GM23338 (cell line): ENCODE measurements at regions not wholly inside any gene's neighbourhood (a gene's known extent, or its start where the extent isn't known, plus 50 kb on each side); places are given as distances from the start of the nearest gene placed in this dataset.

ENCODE experiments used
- ATAC-seq: fragments of 200-7000 bp; cut with Tn5 transposase; 3 replicates; pipeline ENCODE4 v1.9.1; 2020
- DNase-seq: peaks from one replicate; pipeline ENCODE4 v3.0.0-alpha.2; 2015; ENCODE audit warnings: low spot score
- H2AFZ ChIP-seq: fragments of 200-600 bp; sonication (generic); 2 replicates; pipeline ENCODE4 v1.8.0; 2016; ENCODE audit warnings: antibody characterized with exemption, mild to moderate bottlenecking, moderate library complexity
- H3F3A ChIP-seq: fragments of 200-600 bp; sonication (generic); replicated peaks from 2 replicates; pipeline ENCODE4 v1.8.0; 2017; ENCODE audit warnings: antibody characterized with exemption, mixed run types, low read depth
- H3K27ac ChIP-seq: fragments of 200-600 bp; sonication (generic); 2 replicates; pipeline ENCODE4 v1.6.1; 2016; ENCODE audit warnings: low read depth
- H3K27me3 ChIP-seq: fragments of 200-600 bp; sonication (generic); 2 replicates; pipeline ENCODE4 v1.8.0; 2016; ENCODE audit warnings: mild to moderate bottlenecking, mixed run types, moderate library complexity; ENCODE audit not compliant: insufficient read depth
- H3K36me3 ChIP-seq: fragments of 200-600 bp; sonication (generic); 2 replicates; pipeline ENCODE4 v1.8.0; 2016; ENCODE audit warnings: mild to moderate bottlenecking; ENCODE audit not compliant: insufficient read depth
- H3K4me1 ChIP-seq: fragments of 200-600 bp; sonication (generic); 2 replicates; pipeline ENCODE4 v1.8.0; 2016; ENCODE audit warnings: mild to moderate bottlenecking, moderate library complexity; ENCODE audit not compliant: insufficient read depth
- H3K4me2 ChIP-seq: fragments of 200-600 bp; sonication (generic); 2 replicates; pipeline ENCODE4 v1.7.1; 2017; ENCODE audit warnings: mixed run types
- H3K4me3 ChIP-seq: fragments of 200-600 bp; sonication (generic); 2 replicates; pipeline ENCODE4 v1.6.1; 2016; ENCODE audit warnings: mixed run types
- H3K79me2 ChIP-seq: fragments of 200-600 bp; sonication (generic); replicated peaks from 2 replicates; pipeline ENCODE4 v1.8.0; 2017; ENCODE audit warnings: mild to moderate bottlenecking; ENCODE audit not compliant: insufficient read depth
- H3K9me2 ChIP-seq: fragments of 200-600 bp; sonication (generic); 2 replicates; pipeline ENCODE4 v1.8.0; 2017; ENCODE audit not compliant: insufficient read depth
- H4K20me1 ChIP-seq: fragments of 200-600 bp; sonication (generic); replicated peaks from 2 replicates; pipeline ENCODE4 v1.8.0; 2017; ENCODE audit warnings: mild to moderate bottlenecking; ENCODE audit not compliant: insufficient read depth
- H3K27ac Mint-ChIP-seq: 2 replicates; pipeline ENCODE4 v1.8.0; 2020; ENCODE audit warnings: inconsistent platforms, mild to moderate bottlenecking, moderate library complexity, mixed read lengths
- H3K27me3 Mint-ChIP-seq: 3 replicates; pipeline ENCODE4 v1.8.0; 2022; ENCODE audit warnings: low read depth, mild to moderate bottlenecking, moderate library complexity, mixed read lengths, inconsistent platforms; ENCODE audit not compliant: insufficient read depth, poor library complexity
- H3K36me3 Mint-ChIP-seq: 3 replicates; pipeline ENCODE4 v1.8.0; 2021; ENCODE audit warnings: low read depth, mild to moderate bottlenecking, inconsistent platforms, moderate library complexity, mixed read lengths
- H3K4me1 Mint-ChIP-seq: 3 replicates; pipeline ENCODE4 v1.8.0; 2020; ENCODE audit warnings: mild to moderate bottlenecking, inconsistent platforms, mixed read lengths
- H3K4me3 Mint-ChIP-seq: 3 replicates; pipeline ENCODE4 v1.8.0; 2021; ENCODE audit warnings: moderate library complexity, mild to moderate bottlenecking, inconsistent platforms, mixed read lengths
- H3K9me3 Mint-ChIP-seq: 3 replicates; pipeline ENCODE4 v1.8.0; 2020; ENCODE audit warnings: moderate library complexity, mild to moderate bottlenecking, inconsistent platforms, mixed read lengths
- JUNB ChIP-seq: IDR thresholded peaks from one replicate; pipeline ENCODE4 v1.6.1; 2016; ENCODE audit warnings: antibody characterized with exemption; ENCODE audit not compliant: unreplicated experiment
- STAT1 ChIP-seq: IDR thresholded peaks from one replicate; pipeline ENCODE4 v1.6.1; 2016; ENCODE audit warnings: antibody characterized with exemption; ENCODE audit not compliant: unreplicated experiment
- TF ChIP-seq, protein P1 (sequence below): fragments of 250-450 bp; sonication (Bioruptor Pico); IDR thresholded peaks from 2 replicates; pipeline ENCODE4 v1.5.0; 2020; ENCODE audit warnings: mild to moderate bottlenecking, moderate library complexity
- TF ChIP-seq, protein P2 (sequence below), 2 experiments: fragments of 200-600 bp in 1 of 2; sonication (generic) in 1 of 2; conservative IDR thresholded peaks; 2 replicates each; pipeline versions ENCODE4 v1.5.1 to v1.6.1; 2016 to 2017; ENCODE audit warnings: antibody characterized with exemption in 2 of 2, low read depth in 2 of 2, mild to moderate bottlenecking in 2 of 2, moderate library complexity in 1 of 2
- TF ChIP-seq, protein P3 (sequence below): IDR thresholded peaks from one replicate; pipeline ENCODE4 v1.6.1; 2018; ENCODE audit warnings: antibody characterized with exemption; ENCODE audit not compliant: unreplicated experiment

DNA sequence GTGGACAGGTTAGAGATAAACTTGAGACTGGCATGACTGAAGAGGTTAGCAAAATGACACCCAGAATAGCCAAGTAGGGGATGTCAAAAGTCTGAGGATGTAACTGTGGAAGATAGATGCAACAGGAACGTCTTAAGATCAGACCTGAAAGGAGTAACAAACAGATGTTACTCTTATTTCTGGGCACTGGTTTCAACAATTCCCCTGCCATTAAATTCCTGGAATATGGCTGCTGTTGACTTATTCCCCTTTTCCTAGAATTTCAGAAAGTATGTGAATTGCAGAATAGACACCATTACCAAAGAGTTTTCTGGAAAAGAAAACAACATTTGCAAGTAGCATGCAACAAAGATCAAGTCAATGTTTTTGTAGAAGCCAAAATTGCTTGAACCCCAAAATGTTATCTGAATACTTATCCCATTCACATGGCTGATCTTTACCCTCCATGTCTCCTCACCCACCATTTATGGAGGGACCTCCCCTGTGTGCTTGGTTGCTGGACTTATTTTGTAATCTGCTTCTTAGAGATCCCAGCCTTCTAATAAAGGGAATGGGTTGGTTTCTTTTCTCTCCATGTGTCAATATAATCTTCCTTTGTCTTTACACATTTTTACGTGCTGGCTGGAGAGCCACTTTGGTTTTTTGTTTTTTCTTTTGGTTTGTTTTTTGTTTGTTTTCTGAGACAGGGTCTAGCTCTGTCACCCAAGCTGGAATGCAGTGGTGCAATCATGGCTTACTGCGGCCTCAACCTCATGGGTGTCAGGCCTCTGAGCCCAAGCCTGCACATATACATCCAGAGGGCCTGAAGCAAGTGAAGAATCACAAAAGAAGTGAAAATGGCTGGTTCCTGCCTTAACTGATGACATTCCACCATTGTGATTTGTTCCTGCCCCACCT, 57.0 kb downstream of the BBS10 start (continued):
- TF ChIP-seq, protein P1, sequence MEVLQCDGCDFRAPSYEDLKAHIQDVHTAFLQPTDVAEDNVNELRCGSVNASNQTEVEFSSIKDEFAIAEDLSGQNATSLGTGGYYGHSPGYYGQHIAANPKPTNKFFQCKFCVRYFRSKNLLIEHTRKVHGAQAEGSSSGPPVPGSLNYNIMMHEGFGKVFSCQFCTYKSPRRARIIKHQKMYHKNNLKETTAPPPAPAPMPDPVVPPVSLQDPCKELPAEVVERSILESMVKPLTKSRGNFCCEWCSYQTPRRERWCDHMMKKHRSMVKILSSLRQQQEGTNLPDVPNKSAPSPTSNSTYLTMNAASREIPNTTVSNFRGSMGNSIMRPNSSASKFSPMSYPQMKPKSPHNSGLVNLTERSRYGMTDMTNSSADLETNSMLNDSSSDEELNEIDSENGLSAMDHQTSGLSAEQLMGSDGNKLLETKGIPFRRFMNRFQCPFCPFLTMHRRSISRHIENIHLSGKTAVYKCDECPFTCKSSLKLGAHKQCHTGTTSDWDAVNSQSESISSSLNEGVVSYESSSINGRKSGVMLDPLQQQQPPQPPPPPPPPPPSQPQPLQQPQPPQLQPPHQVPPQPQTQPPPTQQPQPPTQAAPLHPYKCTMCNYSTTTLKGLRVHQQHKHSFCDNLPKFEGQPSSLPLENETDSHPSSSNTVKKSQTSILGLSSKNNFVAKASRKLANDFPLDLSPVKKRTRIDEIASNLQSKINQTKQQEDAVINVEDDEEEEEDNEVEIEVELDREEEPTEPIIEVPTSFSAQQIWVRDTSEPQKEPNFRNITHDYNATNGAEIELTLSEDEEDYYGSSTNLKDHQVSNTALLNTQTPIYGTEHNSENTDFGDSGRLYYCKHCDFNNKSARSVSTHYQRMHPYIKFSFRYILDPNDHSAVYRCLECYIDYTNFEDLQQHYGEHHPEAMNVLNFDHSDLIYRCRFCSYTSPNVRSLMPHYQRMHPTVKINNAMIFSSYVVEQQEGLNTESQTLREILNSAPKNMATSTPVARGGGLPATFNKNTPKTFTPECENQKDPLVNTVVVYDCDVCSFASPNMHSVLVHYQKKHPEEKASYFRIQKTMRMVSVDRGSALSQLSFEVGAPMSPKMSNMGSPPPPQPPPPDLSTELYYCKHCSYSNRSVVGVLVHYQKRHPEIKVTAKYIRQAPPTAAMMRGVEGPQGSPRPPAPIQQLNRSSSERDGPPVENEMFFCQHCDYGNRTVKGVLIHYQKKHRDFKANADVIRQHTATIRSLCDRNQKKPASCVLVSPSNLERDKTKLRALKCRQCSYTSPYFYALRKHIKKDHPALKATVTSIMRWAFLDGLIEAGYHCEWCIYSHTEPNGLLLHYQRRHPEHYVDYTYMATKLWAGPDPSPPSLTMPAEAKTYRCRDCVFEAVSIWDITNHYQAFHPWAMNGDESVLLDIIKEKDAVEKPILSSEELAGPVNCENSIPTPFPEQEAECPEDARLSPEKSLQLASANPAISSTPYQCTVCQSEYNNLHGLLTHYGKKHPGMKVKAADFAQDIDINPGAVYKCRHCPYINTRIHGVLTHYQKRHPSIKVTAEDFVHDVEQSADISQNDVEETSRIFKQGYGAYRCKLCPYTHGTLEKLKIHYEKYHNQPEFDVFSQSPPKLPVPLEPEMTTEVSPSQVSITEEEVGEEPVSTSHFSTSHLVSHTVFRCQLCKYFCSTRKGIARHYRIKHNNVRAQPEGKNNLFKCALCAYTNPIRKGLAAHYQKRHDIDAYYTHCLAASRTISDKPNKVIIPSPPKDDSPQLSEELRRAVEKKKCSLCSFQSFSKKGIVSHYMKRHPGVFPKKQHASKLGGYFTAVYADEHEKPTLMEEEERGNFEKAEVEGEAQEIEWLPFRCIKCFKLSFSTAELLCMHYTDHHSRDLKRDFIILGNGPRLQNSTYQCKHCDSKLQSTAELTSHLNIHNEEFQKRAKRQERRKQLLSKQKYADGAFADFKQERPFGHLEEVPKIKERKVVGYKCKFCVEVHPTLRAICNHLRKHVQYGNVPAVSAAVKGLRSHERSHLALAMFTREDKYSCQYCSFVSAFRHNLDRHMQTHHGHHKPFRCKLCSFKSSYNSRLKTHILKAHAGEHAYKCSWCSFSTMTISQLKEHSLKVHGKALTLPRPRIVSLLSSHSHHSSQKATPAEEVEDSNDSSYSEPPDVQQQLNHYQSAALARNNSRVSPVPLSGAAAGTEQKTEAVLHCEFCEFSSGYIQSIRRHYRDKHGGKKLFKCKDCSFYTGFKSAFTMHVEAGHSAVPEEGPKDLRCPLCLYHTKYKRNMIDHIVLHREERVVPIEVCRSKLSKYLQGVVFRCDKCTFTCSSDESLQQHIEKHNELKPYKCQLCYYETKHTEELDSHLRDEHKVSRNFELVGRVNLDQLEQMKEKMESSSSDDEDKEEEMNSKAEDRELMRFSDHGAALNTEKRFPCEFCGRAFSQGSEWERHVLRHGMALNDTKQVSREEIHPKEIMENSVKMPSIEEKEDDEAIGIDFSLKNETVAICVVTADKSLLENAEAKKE, result no peak

DNA sequence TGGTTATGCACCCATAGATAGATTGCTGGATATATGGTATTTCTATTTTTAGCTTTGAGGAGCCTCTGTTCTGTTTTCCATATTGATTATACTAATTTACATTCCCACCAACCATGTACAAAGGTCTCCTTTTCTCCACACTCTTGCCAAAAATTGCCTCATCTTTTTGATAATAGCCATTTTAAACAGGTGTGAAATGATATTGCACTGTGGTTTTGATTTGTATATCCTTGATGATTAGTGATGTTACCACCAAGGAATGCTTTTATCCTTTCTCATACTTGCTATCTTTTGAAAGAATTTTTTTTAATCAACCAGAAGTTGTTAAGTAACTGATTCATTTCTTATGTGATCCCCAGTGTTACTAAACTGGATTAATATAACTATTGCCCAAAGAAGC, 60.0 kb downstream of the BBS10 start:
- Mint-ChIP-seq H3K4me1 (peaks cover 7% of the 10 kb centered on the region), H3K27ac (no peak overlapping the region), H3K27me3 (peaks cover 2% of the 10 kb centered on the region), H3K36me3 (peaks cover 12% of the 10 kb centered on the region), H3K4me3 (no peak overlapping the region), H3K9me3 (peaks cover 17% of the 10 kb centered on the region)
- ATAC-seq (no peak), DNase-seq (no peak)
- Histone ChIP-seq H3K4me2 (no peak overlapping the region), H4K20me1 (no peaks in the 10 kb centered on the region), H3K27me3 (no peaks in the 10 kb centered on the region), H3K9me2 (peaks cover 8% of the 10 kb centered on the region), H3K36me3 (no peaks in the 10 kb centered on the region), H2AFZ (no peak overlapping the region), H3K27ac (no peak overlapping the region), H3K4me1 (no peaks in the 10 kb centered on the region), H3K79me2 (no peaks in the 10 kb centered on the region), H3K4me3 (no peak overlapping the region), H3F3A (no peaks in the 10 kb centered on the region)
- TF ChIP-seq, protein P2, sequence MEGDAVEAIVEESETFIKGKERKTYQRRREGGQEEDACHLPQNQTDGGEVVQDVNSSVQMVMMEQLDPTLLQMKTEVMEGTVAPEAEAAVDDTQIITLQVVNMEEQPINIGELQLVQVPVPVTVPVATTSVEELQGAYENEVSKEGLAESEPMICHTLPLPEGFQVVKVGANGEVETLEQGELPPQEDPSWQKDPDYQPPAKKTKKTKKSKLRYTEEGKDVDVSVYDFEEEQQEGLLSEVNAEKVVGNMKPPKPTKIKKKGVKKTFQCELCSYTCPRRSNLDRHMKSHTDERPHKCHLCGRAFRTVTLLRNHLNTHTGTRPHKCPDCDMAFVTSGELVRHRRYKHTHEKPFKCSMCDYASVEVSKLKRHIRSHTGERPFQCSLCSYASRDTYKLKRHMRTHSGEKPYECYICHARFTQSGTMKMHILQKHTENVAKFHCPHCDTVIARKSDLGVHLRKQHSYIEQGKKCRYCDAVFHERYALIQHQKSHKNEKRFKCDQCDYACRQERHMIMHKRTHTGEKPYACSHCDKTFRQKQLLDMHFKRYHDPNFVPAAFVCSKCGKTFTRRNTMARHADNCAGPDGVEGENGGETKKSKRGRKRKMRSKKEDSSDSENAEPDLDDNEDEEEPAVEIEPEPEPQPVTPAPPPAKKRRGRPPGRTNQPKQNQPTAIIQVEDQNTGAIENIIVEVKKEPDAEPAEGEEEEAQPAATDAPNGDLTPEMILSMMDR (conservative IDR thresholded peaks at IDR 0.05; ENCODE audit: low read depth in 2 of 2), result no peak
- TF ChIP-seq, protein P3, sequence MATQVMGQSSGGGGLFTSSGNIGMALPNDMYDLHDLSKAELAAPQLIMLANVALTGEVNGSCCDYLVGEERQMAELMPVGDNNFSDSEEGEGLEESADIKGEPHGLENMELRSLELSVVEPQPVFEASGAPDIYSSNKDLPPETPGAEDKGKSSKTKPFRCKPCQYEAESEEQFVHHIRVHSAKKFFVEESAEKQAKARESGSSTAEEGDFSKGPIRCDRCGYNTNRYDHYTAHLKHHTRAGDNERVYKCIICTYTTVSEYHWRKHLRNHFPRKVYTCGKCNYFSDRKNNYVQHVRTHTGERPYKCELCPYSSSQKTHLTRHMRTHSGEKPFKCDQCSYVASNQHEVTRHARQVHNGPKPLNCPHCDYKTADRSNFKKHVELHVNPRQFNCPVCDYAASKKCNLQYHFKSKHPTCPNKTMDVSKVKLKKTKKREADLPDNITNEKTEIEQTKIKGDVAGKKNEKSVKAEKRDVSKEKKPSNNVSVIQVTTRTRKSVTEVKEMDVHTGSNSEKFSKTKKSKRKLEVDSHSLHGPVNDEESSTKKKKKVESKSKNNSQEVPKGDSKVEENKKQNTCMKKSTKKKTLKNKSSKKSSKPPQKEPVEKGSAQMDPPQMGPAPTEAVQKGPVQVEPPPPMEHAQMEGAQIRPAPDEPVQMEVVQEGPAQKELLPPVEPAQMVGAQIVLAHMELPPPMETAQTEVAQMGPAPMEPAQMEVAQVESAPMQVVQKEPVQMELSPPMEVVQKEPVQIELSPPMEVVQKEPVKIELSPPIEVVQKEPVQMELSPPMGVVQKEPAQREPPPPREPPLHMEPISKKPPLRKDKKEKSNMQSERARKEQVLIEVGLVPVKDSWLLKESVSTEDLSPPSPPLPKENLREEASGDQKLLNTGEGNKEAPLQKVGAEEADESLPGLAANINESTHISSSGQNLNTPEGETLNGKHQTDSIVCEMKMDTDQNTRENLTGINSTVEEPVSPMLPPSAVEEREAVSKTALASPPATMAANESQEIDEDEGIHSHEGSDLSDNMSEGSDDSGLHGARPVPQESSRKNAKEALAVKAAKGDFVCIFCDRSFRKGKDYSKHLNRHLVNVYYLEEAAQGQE, result no peak
- TF ChIP-seq JUNB (no peak), STAT1 (no peak)
